ENCODE measurements at regions not wholly inside any gene's neighbourhood (a gene's known extent, or its start where the extent isn't known, plus 50 kb on each side); places are given as distances from the start of the nearest gene placed in this dataset.

- Histone ChIP-seq H3K4me1 (ENCODE audit: control insufficient read depth, insufficient read depth, low read length) (peaks cover 29% of the 10 kb centered on the region), H3K4me3 (ENCODE audit: low read length) (no peak overlapping the region), H3K9ac (ENCODE audit: low read length) (no peak overlapping the region), H3K27me3 (replicated peaks; ENCODE audit: control insufficient read depth, insufficient read depth, low read length) (no peaks in the 10 kb centered on the region), H3K9me3 (ENCODE audit: control insufficient read depth, low read length) (no peaks in the 10 kb centered on the region), H3K36me3 (ENCODE audit: control insufficient read depth, insufficient read depth, low read length, severe bottlenecking) (no peaks in the 10 kb centered on the region)
- DNase-seq (ENCODE audit: low read depth): no peak
These were observed 95.5 kb downstream of the LYPLAL1 start for GRCh38 chr1:219269171-219269570.

- no peaks in the 10 kb centered on the region for H3K36me3 ChIP-seq (ENCODE audit: control insufficient read depth, insufficient read depth, low read length, severe bottlenecking)
- H3K27me3 ChIP-seq (replicated peaks; ENCODE audit: control insufficient read depth, insufficient read depth, low read length): no peaks in the 10 kb centered on the region
- peaks cover 6% of the 10 kb centered on the region for H3K9me3 ChIP-seq (ENCODE audit: control insufficient read depth, low read length)
- H3K9ac ChIP-seq (ENCODE audit: low read length): no peak overlapping the region
- H3K4me1 ChIP-seq (ENCODE audit: control insufficient read depth, insufficient read depth, low read length): peaks cover 15% of the 10 kb centered on the region
- no peak overlapping the region for H3K4me3 ChIP-seq (ENCODE audit: low read length)
- DNase-seq (ENCODE audit: low read depth): no peak
These were observed 92.8 kb downstream of the LYPLAL1 start for GRCh38 chr1:219266524-219266923.

GRCh38 chr1:219265026-219265515 is 91.4 kb downstream of the LYPLAL1 start:
- H3K4me3 ChIP-seq (ENCODE audit: low read length): no peak overlapping the region
- DNase-seq (ENCODE audit: low read depth): no peak
- peaks cover 10% of the 10 kb centered on the region for H3K4me1 ChIP-seq (ENCODE audit: control insufficient read depth, insufficient read depth, low read length)
- peaks cover 9% of the 10 kb centered on the region for H3K9me3 ChIP-seq (ENCODE audit: control insufficient read depth, low read length)
- no peak overlapping the region for H3K9ac ChIP-seq (ENCODE audit: low read length)
- no peaks in the 10 kb centered on the region for H3K36me3 ChIP-seq (ENCODE audit: control insufficient read depth, insufficient read depth, low read length, severe bottlenecking)
- H3K27me3 ChIP-seq (replicated peaks; ENCODE audit: control insufficient read depth, insufficient read depth, low read length): no peaks in the 10 kb centered on the region

GRCh38 chr1:219264561-219264960 is 90.9 kb downstream of the LYPLAL1 start:
- no peak overlapping the region for H3K9ac ChIP-seq (ENCODE audit: low read length)
- peaks cover 9% of the 10 kb centered on the region for H3K9me3 ChIP-seq (ENCODE audit: control insufficient read depth, low read length)
- no peak overlapping the region for H3K4me3 ChIP-seq (ENCODE audit: low read length)
- DNase-seq (ENCODE audit: low read depth): peak; percentile 3
- H3K4me1 ChIP-seq (ENCODE audit: control insufficient read depth, insufficient read depth, low read length): peaks cover 10% of the 10 kb centered on the region
- no peaks in the 10 kb centered on the region for H3K27me3 ChIP-seq (replicated peaks; ENCODE audit: control insufficient read depth, insufficient read depth, low read length)
- H3K36me3 ChIP-seq (ENCODE audit: control insufficient read depth, insufficient read depth, low read length, severe bottlenecking): no peaks in the 10 kb centered on the region
